IPS-NIHi7 (cell line): ENCODE measurements at regions not wholly inside any gene's neighbourhood (a gene's known extent, or its start where the extent isn't known, plus 50 kb on each side); places are given as distances from the start of the nearest gene placed in this dataset.
A peak's percentile ranks its signal among the peaks of the same experiment; 100 is the strongest.
"Not testable (repeated sequence)": the region's sequence is repeated elsewhere in the genome, so short reads cannot be mapped to it uniquely, and the experiment has no call there.

Source experiments
- DNase-seq: peaks from one replicate; pipeline ENCODE4 v3.0.0; 2012; ENCODE audit warnings: mixed read lengths; ENCODE audit errors: extremely low spot score

DNA sequence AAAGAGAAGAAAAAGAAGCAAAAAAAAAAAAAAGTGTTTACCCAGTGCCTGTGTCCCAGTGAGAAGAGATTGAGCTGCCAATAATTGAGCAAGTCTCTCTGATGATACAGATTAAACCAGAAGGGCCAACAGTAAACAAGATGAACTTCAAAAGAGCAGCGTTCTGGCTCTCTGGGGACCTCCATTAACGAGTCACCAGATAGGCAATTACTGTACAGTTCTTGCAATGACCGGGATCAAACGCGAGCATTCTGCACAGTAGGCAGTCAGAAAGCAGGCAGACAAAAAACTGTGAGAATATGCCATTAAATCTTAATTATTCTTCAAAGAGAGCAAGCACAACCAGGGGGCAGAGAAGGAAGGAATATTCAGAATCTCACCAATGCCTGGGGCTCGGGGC is 626.1 kb downstream of the TMEM114 start:
- no peak for DNase-seq

DNA sequence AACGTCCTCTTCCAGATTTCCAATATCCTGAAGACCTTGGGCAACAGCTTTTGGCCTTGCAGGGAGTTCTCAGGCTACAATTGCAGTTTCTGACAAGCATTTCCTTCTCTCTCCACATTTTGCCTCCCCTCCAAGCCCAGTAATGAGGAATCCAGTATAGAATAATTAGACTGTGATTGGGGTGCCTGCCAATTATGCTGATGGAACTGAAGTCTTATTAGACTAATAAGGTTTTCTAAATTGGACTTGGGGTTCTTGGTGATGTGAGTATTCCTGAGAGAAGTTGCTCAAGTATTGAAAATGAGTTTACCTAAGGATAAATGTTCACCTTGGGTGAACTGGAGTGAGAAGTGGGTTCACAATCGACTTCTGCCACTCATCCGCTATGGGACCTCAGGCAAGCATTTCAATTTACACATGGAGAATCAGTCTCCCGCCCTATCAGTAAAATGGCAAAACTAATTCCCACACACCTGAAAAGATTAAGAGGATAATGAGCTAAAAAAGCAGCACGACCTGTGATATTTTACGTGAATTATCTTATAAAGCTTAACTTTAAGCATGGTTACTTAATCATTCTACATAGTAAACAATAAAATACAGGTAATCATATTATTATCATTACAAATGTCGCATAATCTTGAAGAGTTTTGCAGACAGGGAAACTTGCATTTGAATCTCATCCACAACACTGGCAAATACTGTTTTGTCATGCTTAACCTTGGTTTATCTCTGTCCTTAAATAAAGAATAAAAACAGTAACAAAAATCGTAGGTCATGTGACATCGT is 628.0 kb downstream of the TMEM114 start:
- no peak for DNase-seq

DNA sequence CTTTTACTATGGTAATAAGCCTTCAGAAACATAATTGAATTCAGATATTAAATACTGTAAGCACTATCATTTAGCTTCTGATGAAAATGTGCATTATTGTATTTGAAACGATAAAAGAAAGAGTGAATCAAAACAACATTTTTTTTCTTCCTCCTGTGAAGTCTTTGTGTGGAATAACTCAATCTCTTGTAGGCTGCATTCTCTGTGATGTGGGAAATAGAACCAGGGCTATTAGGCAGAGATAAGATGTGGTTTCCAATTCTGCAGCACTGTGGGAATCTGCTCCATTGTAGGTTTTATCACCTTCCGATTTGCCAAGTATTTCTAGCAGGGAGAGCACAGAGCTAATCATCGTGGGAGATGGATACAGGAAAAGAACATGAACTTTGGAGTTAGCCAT is 624.5 kb downstream of the RBFOX1 start:
- no peak for DNase-seq

DNA sequence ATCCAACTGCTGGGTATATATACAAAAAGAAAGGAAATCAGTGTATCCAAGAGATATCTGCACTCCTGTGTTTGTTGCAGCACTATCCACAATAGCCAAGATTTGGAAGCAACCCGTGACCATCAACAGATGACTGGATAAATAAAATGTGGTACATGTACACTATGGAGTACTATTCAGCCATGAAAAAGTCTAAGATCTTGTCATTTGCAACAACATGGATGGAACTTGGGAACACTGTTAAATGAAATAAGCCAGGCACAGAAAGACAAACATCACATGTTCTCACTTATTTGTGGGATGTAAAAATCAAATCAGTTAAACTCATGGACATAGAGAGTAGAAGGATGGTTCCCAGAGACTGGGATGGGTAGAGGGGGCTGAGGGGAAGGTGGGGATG is 620.7 kb downstream of the RBFOX1 start:
- no peak for DNase-seq

DNA sequence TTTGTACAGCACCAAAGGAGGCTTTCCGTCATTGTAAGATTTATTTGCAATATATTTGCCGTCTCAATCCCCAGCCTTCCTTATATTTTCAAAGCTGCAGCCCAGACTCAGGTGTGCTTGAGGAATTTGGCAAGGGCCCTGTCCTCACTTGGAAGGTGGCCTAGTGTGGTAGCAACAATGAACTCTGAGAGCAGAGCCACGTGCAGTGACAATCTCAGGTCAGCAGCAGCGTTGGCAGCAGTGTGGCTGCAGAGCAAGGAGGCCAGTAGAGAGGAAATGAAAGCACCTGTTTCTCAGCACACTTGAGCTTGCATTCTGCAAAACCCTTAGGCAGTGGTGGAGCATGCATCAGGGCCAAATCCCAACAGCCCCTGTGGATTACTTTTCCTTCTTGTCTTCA is 613.5 kb downstream of the RBFOX1 start:
- DNase-seq, result no peak

DNA sequence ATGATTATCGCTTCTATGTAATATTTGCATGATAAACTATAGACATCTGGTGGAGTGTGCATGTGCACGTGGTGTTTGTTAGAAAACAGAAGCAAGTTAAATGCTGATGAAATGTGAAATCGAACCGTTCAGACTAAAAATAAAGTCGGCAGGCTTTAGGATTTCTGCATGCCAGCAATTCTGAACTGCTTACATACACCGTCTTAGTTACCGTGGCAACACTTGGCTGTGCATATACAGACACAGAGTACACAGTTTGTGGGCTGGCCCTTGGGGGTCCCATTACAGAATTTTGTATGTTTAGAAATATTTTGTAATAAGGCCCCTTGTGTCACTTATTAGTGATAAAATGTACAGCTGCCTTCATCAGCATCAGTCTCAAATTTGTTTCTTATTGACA is 605.5 kb downstream of the RBFOX1 start:
- no peak for DNase-seq

GRCh38 chr16:7921345-7921744 is 588.7 kb downstream of the RBFOX1 start:
- peak; percentile 15 for DNase-seq

- DNase-seq, result no peak
These were observed 587.1 kb downstream of the RBFOX1 start for GRCh38 chr16:7919782-7920181.

DNA sequence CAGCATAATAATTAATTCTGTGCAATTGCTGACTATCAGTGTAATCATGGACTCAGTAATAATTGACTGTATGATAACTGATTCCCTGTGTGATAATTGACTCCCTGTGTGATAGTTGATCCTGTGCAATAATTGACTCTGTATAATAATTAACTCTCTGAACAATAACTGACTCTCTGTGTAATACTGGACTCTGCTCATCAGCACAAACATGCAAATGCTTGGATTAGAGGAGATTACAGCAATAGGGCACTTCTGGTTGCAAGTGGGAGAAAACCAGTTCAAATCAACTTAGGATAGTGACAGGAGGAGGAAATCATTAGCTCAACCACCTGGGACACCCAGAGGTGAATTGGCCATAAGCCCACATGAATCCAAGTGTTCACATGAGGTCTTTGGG is 582.1 kb downstream of the RBFOX1 start:
- DNase-seq, result no peak

DNA sequence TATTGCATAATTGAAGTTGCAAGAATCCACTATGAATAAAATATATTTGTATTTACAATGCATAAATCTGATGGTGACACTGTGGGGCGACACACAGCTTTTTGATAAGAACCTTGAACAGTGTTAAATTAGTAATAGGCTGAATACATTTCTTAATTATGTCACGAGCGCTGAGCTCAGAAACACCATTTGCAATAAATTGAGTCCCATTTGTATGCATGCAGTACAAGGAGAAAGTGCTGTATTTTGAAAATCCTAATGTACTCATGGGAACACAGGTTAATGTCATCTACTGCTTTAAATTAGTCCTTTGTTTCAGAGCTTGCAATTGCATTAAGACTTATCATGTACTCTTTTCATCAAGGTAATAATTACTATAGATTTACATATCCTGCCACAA is 579.5 kb downstream of the RBFOX1 start:
- DNase-seq, result no peak

- no peak for DNase-seq
These were observed 577.5 kb downstream of the RBFOX1 start for GRCh38 chr16:7910116-7910515.

GRCh38 chr16:7888411-7888810 is 555.8 kb downstream of the RBFOX1 start:
- DNase-seq, result no peak

GRCh38 chr16:7887316-7887715 is 554.7 kb downstream of the RBFOX1 start:
- DNase-seq, result no peak

DNA sequence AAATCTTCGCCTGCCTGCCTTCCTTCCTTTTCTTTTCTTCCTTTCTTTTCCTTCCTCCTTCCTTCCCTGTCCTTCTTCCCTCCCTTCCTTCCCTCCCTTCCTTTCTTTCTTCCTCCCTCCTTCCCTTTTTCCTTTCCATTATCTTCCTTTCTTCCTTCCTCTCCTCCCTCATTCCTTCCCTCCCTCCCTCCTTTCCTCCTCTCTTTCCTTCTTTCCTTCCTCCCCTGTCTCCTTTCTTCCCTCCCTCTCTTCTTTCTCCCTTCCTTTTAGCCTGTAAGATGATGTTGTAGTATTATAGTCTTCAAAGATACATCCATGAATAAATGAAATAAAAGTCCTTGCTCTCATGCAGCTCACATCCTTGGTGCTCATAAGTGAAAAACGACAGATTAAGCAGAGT is 539.3 kb downstream of the RBFOX1 start:
- no peak for DNase-seq

DNA sequence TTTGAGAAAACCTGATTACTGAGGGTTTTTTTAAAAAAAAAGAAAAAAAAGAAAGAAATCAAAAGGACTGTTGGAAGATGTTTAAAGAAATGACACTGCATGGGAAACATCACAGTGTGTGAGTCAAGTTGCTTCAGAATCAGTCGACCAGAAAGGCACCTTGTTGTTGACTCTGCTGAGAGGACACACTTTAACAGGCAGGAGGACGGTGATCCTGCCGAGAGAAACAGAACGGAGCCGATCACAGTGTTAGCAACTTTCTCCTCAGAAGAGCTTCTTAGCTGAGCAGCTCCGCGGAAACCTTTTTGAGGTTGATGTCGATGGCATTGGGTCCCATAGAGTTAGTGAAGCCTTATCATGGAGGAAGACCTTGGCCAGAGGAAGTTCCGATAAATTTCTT is 538.7 kb downstream of the RBFOX1 start:
- no peak for DNase-seq

GRCh38 chr16:7867831-7868230 is 535.2 kb downstream of the RBFOX1 start:
- no peak for DNase-seq

- DNase-seq, result no peak
These were observed 533.5 kb downstream of the RBFOX1 start for GRCh38 chr16:7866144-7866543.

DNA sequence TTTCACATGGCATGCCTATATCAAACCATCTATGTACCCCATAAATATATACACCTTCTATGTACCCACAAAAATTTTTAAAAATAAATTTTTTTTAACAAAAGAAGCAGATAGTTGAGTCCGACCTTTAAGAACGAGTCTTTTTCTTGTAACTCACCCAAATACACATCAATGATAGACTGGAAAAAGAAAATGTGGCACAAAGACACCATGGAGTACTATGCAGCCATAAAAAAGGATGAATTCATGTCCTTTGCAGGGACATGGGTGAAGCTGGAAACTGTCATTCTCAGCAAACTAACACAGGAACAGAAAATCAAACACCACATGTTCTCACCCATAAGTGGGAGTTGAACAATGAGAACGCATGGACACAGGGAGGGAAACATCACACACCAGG is 532.7 kb downstream of the RBFOX1 start:
- DNase-seq, result not testable (repeated sequence)

GRCh38 chr16:7861891-7862582 is 529.4 kb downstream of the RBFOX1 start:
- peak; percentile 15 for DNase-seq

DNA sequence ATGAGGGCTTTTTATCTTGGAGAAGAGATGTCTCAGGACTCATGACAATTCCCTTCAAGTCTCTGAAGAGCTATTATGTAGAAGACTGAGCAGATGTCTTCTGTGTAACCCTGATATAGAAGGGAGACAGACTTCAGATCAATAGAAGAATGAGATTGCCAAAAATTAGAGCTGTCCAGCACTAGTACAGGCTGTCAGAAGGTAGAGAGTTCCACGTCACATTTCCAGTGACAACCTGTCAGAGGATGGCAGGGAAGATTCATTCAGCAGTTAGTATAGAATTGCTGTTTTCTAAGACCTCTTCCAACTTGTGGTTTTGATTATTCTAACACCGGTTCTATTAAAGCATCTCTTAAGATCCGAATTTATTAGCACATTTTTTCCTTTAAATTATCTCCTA is 520.6 kb downstream of the RBFOX1 start:
- DNase-seq, result no peak

DNA sequence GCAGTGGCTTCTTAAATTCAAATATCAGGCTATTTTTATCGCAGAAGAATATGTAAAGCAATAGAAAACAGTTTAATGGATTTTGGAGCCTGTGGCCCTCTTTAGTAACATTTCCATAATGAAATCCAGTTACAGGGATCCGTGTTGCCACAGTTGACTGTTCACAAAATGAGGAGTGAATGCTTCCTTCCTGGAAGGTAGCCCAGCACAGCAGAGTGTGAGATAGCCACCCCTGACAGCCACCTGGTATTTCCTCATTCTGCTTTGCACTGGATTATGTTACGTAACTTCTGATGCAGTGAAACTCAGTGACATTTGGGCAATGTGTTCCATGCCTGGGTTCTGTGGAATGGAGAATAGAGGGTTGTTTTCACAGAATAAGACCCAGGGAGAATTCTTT is 517.2 kb downstream of the RBFOX1 start:
- no peak for DNase-seq

DNA sequence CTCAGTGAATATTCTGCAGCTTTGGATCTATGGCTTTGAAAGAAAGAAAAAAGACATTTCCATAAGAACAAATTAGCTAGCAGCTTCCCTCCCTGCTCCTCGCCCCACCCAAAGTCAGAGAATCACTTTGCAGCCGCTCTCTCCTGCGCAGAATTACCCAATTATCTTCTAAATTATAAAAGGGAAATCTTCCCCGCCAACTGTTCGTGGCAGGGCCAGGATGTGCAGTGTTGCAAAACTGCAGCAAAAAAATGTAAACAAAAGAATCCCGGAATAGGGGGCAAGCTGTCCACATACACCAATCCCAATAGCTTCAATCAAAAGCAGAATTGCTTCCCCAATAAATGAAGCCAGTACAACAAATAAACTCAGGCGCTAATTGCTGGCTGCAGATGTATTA is 510.6 kb downstream of the RBFOX1 start:
- DNase-seq, result no peak

- no peak for DNase-seq
These were observed 506.9 kb downstream of the RBFOX1 start for GRCh38 chr16:7839568-7839967.
